DND-41 (cell line): ENCODE measurements at regions not wholly inside any gene's neighbourhood (a gene's known extent, or its start where the extent isn't known, plus 50 kb on each side); places are given as distances from the start of the nearest gene placed in this dataset.
A peak's percentile ranks its signal among the peaks of the same experiment; 100 is the strongest.

Experiments used
- ATAC-seq: fragments of 200-7000 bp; cut with Tn5 transposase; 3 replicates; pipeline ENCODE4 v1.9.1; 2021; ENCODE audit warnings: low read depth; ENCODE audit not compliant: insufficient read depth
- DNase-seq: peaks from one replicate; pipeline ENCODE4 v3.0.0-alpha.2; 2020
- H2AFZ ChIP-seq: 2 replicates; pipeline ENCODE4 v1.6.0; 2012; ENCODE audit warnings: low read depth, low read length
- H3K27ac ChIP-seq: 2 replicates; pipeline ENCODE4 v1.5.1; 2012; ENCODE audit warnings: low read length, inconsistent platforms
- H3K27me3 ChIP-seq: fragments of 200-600 bp; sonication (generic); 2 replicates; pipeline ENCODE4 v1.6.0; 2012; ENCODE audit warnings: low read length, mild to moderate bottlenecking, inconsistent platforms; ENCODE audit not compliant: insufficient read depth, poor library complexity
- H3K36me3 ChIP-seq: 2 replicates; pipeline ENCODE4 v1.5.1; 2012; ENCODE audit warnings: low read length, inconsistent platforms; ENCODE audit not compliant: insufficient read depth
- H3K4me1 ChIP-seq: 2 replicates; pipeline ENCODE4 v1.5.1; 2012; ENCODE audit warnings: mild to moderate bottlenecking, low read length; ENCODE audit not compliant: insufficient read depth
- H3K4me2 ChIP-seq: 2 replicates; pipeline ENCODE4 v1.6.0; 2012; ENCODE audit warnings: mild to moderate bottlenecking, moderate library complexity, low read length, inconsistent platforms; ENCODE audit not compliant: insufficient read depth
- H3K4me3 ChIP-seq, 2 experiments: fragments of 200-600 bp in 1 of 2; shearing (Covaris generic) in 1 of 2; 2 replicates each; pipeline ENCODE4 v1.5.1; 2012 to 2016; ENCODE audit warnings: inconsistent platforms in 2 of 2, low read length in 2 of 2, mild to moderate bottlenecking in 2 of 2, low read depth in 1 of 2, moderate library complexity in 1 of 2
- H3K79me2 ChIP-seq: 2 replicates; pipeline ENCODE4 v1.6.0; 2012; ENCODE audit warnings: low read length, inconsistent platforms; ENCODE audit not compliant: insufficient read depth
- H3K9ac ChIP-seq: 2 replicates; pipeline ENCODE4 v1.6.0; 2012; ENCODE audit warnings: low read depth, mild to moderate bottlenecking, inconsistent platforms, low read length, moderate library complexity
- H3K9me3 ChIP-seq: 2 replicates; pipeline ENCODE4 v1.5.1; 2012; ENCODE audit warnings: low read length, moderate library complexity, mild to moderate bottlenecking, inconsistent platforms; ENCODE audit not compliant: insufficient read depth, severe bottlenecking
- H4K20me1 ChIP-seq: 2 replicates; pipeline ENCODE4 v1.6.0; 2012; ENCODE audit warnings: low read length; ENCODE audit not compliant: insufficient read depth
- EZH2 ChIP-seq: IDR thresholded peaks from 3 replicates; pipeline ENCODE4 v1.6.1; 2012; ENCODE audit warnings: borderline replicate concordance, low read depth, mild to moderate bottlenecking, moderate library complexity, low read length, inconsistent platforms; ENCODE audit not compliant: severe bottlenecking
- TF ChIP-seq, protein P1 (sequence below): IDR thresholded peaks from 2 replicates; pipeline ENCODE4 v1.5.1; 2012; ENCODE audit warnings: borderline replicate concordance, low read length, moderate library complexity, mild to moderate bottlenecking; ENCODE audit not compliant: poor library complexity, severe bottlenecking; ENCODE audit errors: extremely low read depth

DNA sequence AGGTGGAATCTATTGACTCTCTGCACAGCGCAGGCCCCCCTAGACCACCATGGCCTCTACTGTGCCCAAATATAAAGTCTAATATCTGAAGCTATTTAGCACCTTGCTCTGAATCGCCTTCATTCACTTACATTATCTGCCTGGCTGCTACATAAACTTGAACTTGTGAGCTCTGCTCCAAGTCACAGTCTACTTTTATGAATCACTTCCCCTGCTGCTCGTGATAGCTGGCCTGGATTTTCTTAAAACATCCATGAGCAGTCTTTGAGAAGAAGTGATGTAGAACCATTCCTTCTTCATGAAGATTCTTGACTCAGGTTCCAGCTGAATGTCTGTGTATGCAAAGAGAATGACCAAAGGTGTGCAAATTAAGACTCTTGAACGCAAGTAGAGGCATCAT, 359.5 kb downstream of the RND3 start:
- H3K27me3 ChIP-seq: no peaks in the 10 kb centered on the region
- H3K27ac ChIP-seq: no peak overlapping the region

DNA sequence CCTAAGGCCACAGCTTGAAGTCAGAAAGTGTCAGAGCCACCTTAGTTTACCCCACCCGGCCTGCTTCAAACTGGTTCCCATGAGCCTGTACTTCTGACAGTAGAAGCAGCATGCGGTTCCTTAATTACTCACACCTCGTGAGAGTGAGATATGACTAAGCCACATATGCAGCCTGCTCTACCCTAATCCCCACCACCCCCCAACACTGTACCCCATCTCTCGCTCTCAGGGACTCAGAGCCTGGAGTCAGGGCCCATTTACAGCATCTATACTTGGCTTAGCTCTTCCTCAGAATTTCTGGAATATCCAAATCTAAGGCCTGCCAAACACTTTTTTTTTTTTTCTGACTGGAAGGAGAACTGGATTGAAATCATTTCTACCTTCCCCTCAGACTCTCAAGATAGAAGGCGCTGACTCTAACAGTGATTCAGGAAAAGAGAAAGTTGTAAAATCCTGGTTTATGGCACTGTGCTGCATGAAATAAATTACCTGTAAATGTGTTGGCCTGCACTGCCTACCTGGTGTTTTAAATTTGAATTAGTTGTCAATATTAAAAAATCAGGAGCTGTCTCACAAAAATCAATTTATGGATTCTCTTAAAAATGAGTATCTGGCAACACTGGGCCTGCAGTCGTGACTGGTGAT, 360.0 kb downstream of the RND3 start:
- TF ChIP-seq EZH2: no peak
- TF ChIP-seq, protein P1, sequence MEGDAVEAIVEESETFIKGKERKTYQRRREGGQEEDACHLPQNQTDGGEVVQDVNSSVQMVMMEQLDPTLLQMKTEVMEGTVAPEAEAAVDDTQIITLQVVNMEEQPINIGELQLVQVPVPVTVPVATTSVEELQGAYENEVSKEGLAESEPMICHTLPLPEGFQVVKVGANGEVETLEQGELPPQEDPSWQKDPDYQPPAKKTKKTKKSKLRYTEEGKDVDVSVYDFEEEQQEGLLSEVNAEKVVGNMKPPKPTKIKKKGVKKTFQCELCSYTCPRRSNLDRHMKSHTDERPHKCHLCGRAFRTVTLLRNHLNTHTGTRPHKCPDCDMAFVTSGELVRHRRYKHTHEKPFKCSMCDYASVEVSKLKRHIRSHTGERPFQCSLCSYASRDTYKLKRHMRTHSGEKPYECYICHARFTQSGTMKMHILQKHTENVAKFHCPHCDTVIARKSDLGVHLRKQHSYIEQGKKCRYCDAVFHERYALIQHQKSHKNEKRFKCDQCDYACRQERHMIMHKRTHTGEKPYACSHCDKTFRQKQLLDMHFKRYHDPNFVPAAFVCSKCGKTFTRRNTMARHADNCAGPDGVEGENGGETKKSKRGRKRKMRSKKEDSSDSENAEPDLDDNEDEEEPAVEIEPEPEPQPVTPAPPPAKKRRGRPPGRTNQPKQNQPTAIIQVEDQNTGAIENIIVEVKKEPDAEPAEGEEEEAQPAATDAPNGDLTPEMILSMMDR: no peak
- Histone ChIP-seq H3K4me3 (no peak overlapping the region), H3K36me3 (no peaks in the 10 kb centered on the region), H3K27me3 (no peaks in the 10 kb centered on the region), H3K79me2 (no peaks in the 10 kb centered on the region), H4K20me1 (no peaks in the 10 kb centered on the region), H2AFZ (no peak overlapping the region), H3K4me1 (no peaks in the 10 kb centered on the region), H3K4me2 (no peak overlapping the region), H3K27ac (no peak overlapping the region), H3K9ac (no peak overlapping the region), H3K9me3 (no peaks in the 10 kb centered on the region)
- no peak for DNase-seq
- ATAC-seq: peak; percentile 22; the same call in 1 of the 3 replicates

More for the DNA sequence above, 359.5 kb downstream of the RND3 start:
- no peak for DNase-seq
- TF ChIP-seq, protein P1: no peak
- no peak for TF ChIP-seq EZH2
- Histone ChIP-seq H3K4me2 (no peak overlapping the region), H3K36me3 (no peaks in the 10 kb centered on the region), H3K4me1 (no peaks in the 10 kb centered on the region), H4K20me1 (no peaks in the 10 kb centered on the region), H3K4me3 (no peak overlapping the region), H2AFZ (no peak overlapping the region), H3K9ac (no peak overlapping the region), H3K9me3 (no peaks in the 10 kb centered on the region), H3K79me2 (no peaks in the 10 kb centered on the region)
- ATAC-seq: no peak

DNA sequence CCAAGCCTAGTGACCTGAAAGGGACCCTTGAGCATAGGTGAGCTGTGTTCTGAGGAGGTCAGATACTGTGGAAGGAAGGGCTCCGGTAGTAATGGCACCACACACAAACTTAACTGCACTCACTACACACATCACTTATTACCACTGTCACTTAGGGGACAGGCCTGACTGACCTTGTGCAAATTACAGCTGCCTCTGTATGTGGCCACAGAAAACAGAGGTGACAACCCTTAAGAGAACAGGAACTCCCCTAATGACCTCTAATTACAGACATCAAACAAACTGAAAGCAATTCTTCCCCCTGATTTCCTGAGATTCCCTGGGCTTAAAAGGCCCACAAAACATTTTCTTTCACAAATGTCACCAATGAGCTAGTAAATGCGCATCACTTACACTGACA, 360.6 kb downstream of the RND3 start:
- ATAC-seq: peak; percentile 52; the same call in 1 of the 3 replicates
- no peak overlapping the region for H2AFZ ChIP-seq
- H3K4me2 ChIP-seq: no peak overlapping the region

More for the DNA sequence above, 360.6 kb downstream of the RND3 start:
- Histone ChIP-seq H3K4me1 (no peaks in the 10 kb centered on the region), H3K4me3 (no peak overlapping the region), H3K27me3 (no peaks in the 10 kb centered on the region), H4K20me1 (no peaks in the 10 kb centered on the region), H3K36me3 (no peaks in the 10 kb centered on the region), H3K79me2 (no peaks in the 10 kb centered on the region), H3K27ac (no peak overlapping the region), H3K9ac (no peak overlapping the region), H3K9me3 (no peaks in the 10 kb centered on the region)
- TF ChIP-seq, protein P1: no peak
- TF ChIP-seq EZH2: no peak
- no peak for DNase-seq
